OCI-LY7 (cell line): ENCODE measurements at regions not wholly inside any gene's neighbourhood (a gene's known extent, or its start where the extent isn't known, plus 50 kb on each side); places are given as distances from the start of the nearest gene placed in this dataset.
"Not testable (repeated sequence)": the region's sequence is repeated elsewhere in the genome, so short reads cannot be mapped to it uniquely, and the experiment has no call there.

ENCODE experiments used
- BruUV-seq: library from RNA; stranded (reverse); fragments of 400-500 nt; replicated peaks from 2 replicates; lab custom pipeline; 2021; lab: Mats Ljungman, UMichigan
- CTCF ChIA-PET: fragments of 300-600 bp; sonication (Branson Sonifier 250); formaldehyde crosslinking; loops from one replicate; lab custom pipeline; 2022; ENCODE audit warnings: antibody characterized with exemption; ENCODE audit not compliant: unreplicated experiment; lab: Charles Lee
- POLR2A ChIA-PET: fragments of 300-600 bp; sonication (Branson Sonifier 250); formaldehyde crosslinking; loops from one replicate; lab custom pipeline; 2022; ENCODE audit warnings: antibody characterized with exemption; lab: Charles Lee
- DNase-seq: peaks from one replicate; pipeline ENCODE4 v3.0.0-alpha.2; 2015; ENCODE audit warnings: low spot score
- H2AFZ ChIP-seq: fragments of 200-600 bp; sonication (generic), shearing (Covaris generic); 2 replicates; pipeline ENCODE4 v1.6.1; 2014; ENCODE audit warnings: mild to moderate bottlenecking, antibody characterized with exemption, low read length, moderate library complexity
- H3K27ac ChIP-seq: fragments of 200-600 bp; sonication (generic); 2 replicates; pipeline ENCODE4 v1.5.1; 2014; ENCODE audit warnings: mixed run types, low read depth, mild to moderate bottlenecking, moderate library complexity, low read length, inconsistent platforms; ENCODE audit not compliant: poor library complexity, severe bottlenecking
- H3K36me3 ChIP-seq: fragments of 200-600 bp; sonication (generic); 2 replicates; pipeline ENCODE4 v1.6.1; 2014; ENCODE audit warnings: mild to moderate bottlenecking, antibody characterized with exemption, low read length, moderate library complexity, mixed read lengths; ENCODE audit not compliant: insufficient read depth
- H3K4me1 ChIP-seq: fragments of 200-600 bp; sonication (generic); 2 replicates; pipeline ENCODE4 v1.5.1; 2014; ENCODE audit warnings: mild to moderate bottlenecking, low read length; ENCODE audit not compliant: insufficient read depth, poor library complexity, severe bottlenecking
- H3K4me2 ChIP-seq: fragments of 200-600 bp; sonication (generic); 2 replicates; pipeline ENCODE4 v1.6.1; 2014; ENCODE audit warnings: mild to moderate bottlenecking, low read length
- H3K4me3 ChIP-seq: fragments of 200-600 bp; sonication (generic); 2 replicates; pipeline ENCODE4 v1.5.1; 2014; ENCODE audit warnings: mild to moderate bottlenecking, low read depth, low read length; ENCODE audit not compliant: poor library complexity, severe bottlenecking
- H3K79me2 ChIP-seq: fragments of 200-600 bp; sonication (generic); 2 replicates; pipeline ENCODE4 v1.6.1; 2016; ENCODE audit warnings: low read depth, mild to moderate bottlenecking, low read length, moderate library complexity, mixed read lengths; ENCODE audit not compliant: insufficient read depth
- H3K9me2 ChIP-seq: fragments of 200-600 bp; sonication (generic); 2 replicates; pipeline ENCODE4 v1.6.1; 2016; ENCODE audit warnings: mild to moderate bottlenecking, low read length, mixed read lengths; ENCODE audit not compliant: insufficient read depth
- H3K9me3 ChIP-seq: fragments of 200-600 bp; sonication (generic); 2 replicates; pipeline ENCODE4 v1.6.1; 2014; ENCODE audit warnings: mild to moderate bottlenecking, mixed run types, low read length, mixed read lengths
- H4K20me1 ChIP-seq: fragments of 200-600 bp; sonication (generic); 2 replicates; pipeline ENCODE4 v1.6.1; 2014; ENCODE audit warnings: mild to moderate bottlenecking, antibody characterized with exemption, low read length, moderate library complexity, mixed read lengths; ENCODE audit not compliant: insufficient read depth
- CTCF ChIP-seq: fragments of 200-600 bp; sonication (generic); conservative IDR thresholded peaks from 2 replicates; pipeline ENCODE4 v1.5.1; 2014; ENCODE audit warnings: mild to moderate bottlenecking, antibody characterized with exemption, low read length, moderate library complexity, mixed read lengths
- EZH2phosphoT487 ChIP-seq: fragments of 200-600 bp; sonication (generic); IDR thresholded peaks from 2 replicates; pipeline ENCODE4 v1.6.1; 2018; ENCODE audit warnings: low read depth, borderline replicate concordance, mild to moderate bottlenecking, mixed run types, antibody characterized with exemption, low read length, moderate library complexity, mixed read lengths
- intact Hi-C: fragments of 100-400 bp; cut with micrococcal nuclease; formaldehyde crosslinking; loops from one replicate; pipeline ENCODE4 v1.10.0; 2022; ENCODE audit not compliant: unreplicated experiment

- CTCF ChIA-PET: no interaction called here
- intact Hi-C loops: no loop called here
- Histone ChIP-seq H3K9me3 (no peaks in the 10 kb centered on the region), H3K4me3 (no peak overlapping the region), H3K79me2 (no peaks in the 10 kb centered on the region), H3K36me3 (no peaks in the 10 kb centered on the region), H4K20me1 (no peaks in the 10 kb centered on the region), H3K4me1 (no peaks in the 10 kb centered on the region), H3K9me2 (no peaks in the 10 kb centered on the region), H3K27ac (no peak overlapping the region), H2AFZ (no peak overlapping the region), H3K4me2 (no peak overlapping the region)
- BruUV-seq: no TSS peak
- POLR2A ChIA-PET: no interaction called here
- DNase-seq: no peak
- TF ChIP-seq EZH2phosphoT487 (no peak), CTCF (no peak)
Measured at GRCh38 chr2:16088035-16088801, 147.9 kb downstream of the MYCN start.

DNA sequence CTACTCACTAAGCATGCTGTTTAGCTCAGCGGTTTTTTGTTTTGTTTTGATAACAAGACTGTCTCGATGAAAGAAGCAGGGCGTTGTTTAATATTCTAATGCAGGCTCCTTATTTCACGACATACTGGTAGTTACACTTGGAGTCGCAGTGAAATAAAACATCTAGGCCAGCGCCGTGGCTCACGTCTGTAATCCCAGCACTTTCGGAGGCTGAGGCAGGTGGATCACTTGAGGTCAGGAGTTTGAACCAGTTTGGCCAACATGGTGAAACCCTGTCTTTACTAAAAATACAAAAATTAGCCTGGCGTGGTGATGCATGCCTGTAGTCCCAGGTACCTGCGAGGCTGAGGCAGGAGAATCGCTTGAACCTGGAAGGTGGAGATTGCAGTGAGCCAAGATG lies 145.8 kb downstream of the MYCN start:
- H3K4me1 ChIP-seq, H3K79me2 ChIP-seq, BruUV-seq, H2AFZ ChIP-seq, POLR2A ChIA-PET, H3K4me2 ChIP-seq, H3K9me2 ChIP-seq, H4K20me1 ChIP-seq, H3K9me3 ChIP-seq, intact Hi-C loops, CTCF ChIA-PET, DNase-seq, H3K4me3 ChIP-seq, H3K36me3 ChIP-seq, H3K27ac ChIP-seq: not testable (repeated sequence)

GRCh38 chr2:16085073-16085472 lies 144.7 kb downstream of the MYCN start:
- no peak for DNase-seq
- no peaks in the 10 kb centered on the region for H3K36me3 ChIP-seq
- no peaks in the 10 kb centered on the region for H3K79me2 ChIP-seq
- intact Hi-C loops: no loop called here
- H3K27ac ChIP-seq: no peak overlapping the region
- H4K20me1 ChIP-seq: no peaks in the 10 kb centered on the region
- H3K4me2 ChIP-seq: no peak overlapping the region
- TF ChIP-seq CTCF: no peak
- TF ChIP-seq EZH2phosphoT487: no peak
- no TSS peak for BruUV-seq
- H3K4me3 ChIP-seq: no peak overlapping the region
- no peaks in the 10 kb centered on the region for H3K4me1 ChIP-seq
- ChIA-PET CTCF (no interaction called here), POLR2A (no interaction called here)
- H3K9me2 ChIP-seq: no peaks in the 10 kb centered on the region
- H3K9me3 ChIP-seq: no peaks in the 10 kb centered on the region
- no peak overlapping the region for H2AFZ ChIP-seq
